ENCODE measurements at regions not wholly inside any gene's neighbourhood (a gene's known extent, or its start where the extent isn't known, plus 50 kb on each side); places are given as distances from the start of the nearest gene placed in this dataset.

- DNase-seq (ENCODE audit: low read depth) = no peak
- no peak overlapping the region for H3K4me3 ChIP-seq (ENCODE audit: low read depth, low read length)
- TF ChIP-seq CTCF (IDR thresholded peaks at IDR 0.05; ENCODE audit: low read depth, low read length, missing control alignments) = no peak
- in situ Hi-C loops (cut with HindIII; ENCODE audit: low sequenced_read_pairs) = no loop called here
Measured at GRCh38 chr16:52070341-52071057, 476.4 kb downstream of the TOX3 start.

- in situ Hi-C loops (cut with HindIII; ENCODE audit: low sequenced_read_pairs) = no loop called here
- no peak overlapping the region for H3K4me3 ChIP-seq (ENCODE audit: low read depth, low read length)
- TF ChIP-seq CTCF (IDR thresholded peaks at IDR 0.05; ENCODE audit: low read depth, low read length, missing control alignments) = peak; percentile 4
- no peak for DNase-seq (ENCODE audit: low read depth)
Measured at GRCh38 chr16:52069866-52070265, 477.1 kb downstream of the TOX3 start.

GRCh38 chr16:52068447-52069074 lies 478.4 kb downstream of the TOX3 start:
- H3K4me3 ChIP-seq (ENCODE audit: low read depth, low read length) = no peak overlapping the region
- in situ Hi-C loops (cut with HindIII; ENCODE audit: low sequenced_read_pairs) = no loop called here
- DNase-seq (ENCODE audit: low read depth) = no peak
- peak; percentile 1 for TF ChIP-seq CTCF (IDR thresholded peaks at IDR 0.05; ENCODE audit: low read depth, low read length, missing control alignments)

GRCh38 chr16:52066962-52067361 lies 480.0 kb downstream of the TOX3 start:
- in situ Hi-C loops (cut with HindIII; ENCODE audit: low sequenced_read_pairs) = no loop called here
- H3K4me3 ChIP-seq (ENCODE audit: low read depth, low read length) = no peak overlapping the region
- no peak for DNase-seq (ENCODE audit: low read depth)
- TF ChIP-seq CTCF (IDR thresholded peaks at IDR 0.05; ENCODE audit: low read depth, low read length, missing control alignments) = no peak

- H3K4me3 ChIP-seq (ENCODE audit: low read depth, low read length) = no peak overlapping the region
- in situ Hi-C loops (cut with HindIII; ENCODE audit: low sequenced_read_pairs) = no loop called here
- DNase-seq (ENCODE audit: low read depth) = no peak
- TF ChIP-seq CTCF (IDR thresholded peaks at IDR 0.05; ENCODE audit: low read depth, low read length, missing control alignments) = no peak
Measured at GRCh38 chr16:52056259-52056658, 490.7 kb downstream of the TOX3 start.

- in situ Hi-C loops (cut with HindIII; ENCODE audit: low sequenced_read_pairs) = no loop called here
- no peak for TF ChIP-seq CTCF (IDR thresholded peaks at IDR 0.05; ENCODE audit: low read depth, low read length, missing control alignments)
Measured at GRCh38 chr16:52055381-52055780, 491.6 kb downstream of the TOX3 start.

More at GRCh38 chr16:52055381-52055780, 491.6 kb downstream of the TOX3 start:
- DNase-seq (ENCODE audit: low read depth) = no peak
- no peak overlapping the region for H3K4me3 ChIP-seq (ENCODE audit: low read depth, low read length)

All from astrocyte of the cerebellum (primary cell).